ENCODE measurements at regions not wholly inside any gene's neighbourhood (a gene's known extent, or its start where the extent isn't known, plus 50 kb on each side); places are given as distances from the start of the nearest gene placed in this dataset.

DNA sequence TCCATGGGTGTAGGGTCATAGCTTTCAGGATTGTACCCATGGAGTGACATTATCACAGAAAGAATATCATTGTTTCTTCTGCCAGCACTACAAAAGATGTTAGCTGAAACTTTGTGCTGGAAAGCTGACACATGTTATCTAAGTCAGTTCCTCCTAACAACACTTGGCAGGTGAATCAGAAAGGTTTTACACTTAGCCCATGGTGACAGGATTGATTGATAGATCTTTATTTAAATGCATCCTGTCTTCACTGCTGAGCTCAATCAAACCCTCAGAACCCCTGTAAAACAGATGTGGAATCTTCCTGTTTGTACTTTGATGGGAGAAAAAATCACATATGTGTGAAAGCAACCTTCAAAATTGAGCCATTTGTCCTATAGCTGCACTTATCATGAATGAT is 811.5 kb upstream of the ANO3 start:
- DNase-seq (ENCODE audit: low read depth in 1 of 2, low spot score in 1 of 2), result no peak
- Histone ChIP-seq H3K4me3 (replicated peaks; ENCODE audit: insufficient read depth, low read length) (no peak overlapping the region), H3K27ac (replicated peaks) (no peak overlapping the region), H3K27me3 (ENCODE audit: insufficient read depth, poor library complexity, severe bottlenecking) (no peaks in the 10 kb centered on the region)
- TF ChIP-seq GABPA (IDR thresholded peaks at IDR 0.05; ENCODE audit: low read depth) (no peak), SPI1 (IDR thresholded peaks at IDR 0.05; ENCODE audit: borderline replicate concordance, low read depth) (no peak)

DNA sequence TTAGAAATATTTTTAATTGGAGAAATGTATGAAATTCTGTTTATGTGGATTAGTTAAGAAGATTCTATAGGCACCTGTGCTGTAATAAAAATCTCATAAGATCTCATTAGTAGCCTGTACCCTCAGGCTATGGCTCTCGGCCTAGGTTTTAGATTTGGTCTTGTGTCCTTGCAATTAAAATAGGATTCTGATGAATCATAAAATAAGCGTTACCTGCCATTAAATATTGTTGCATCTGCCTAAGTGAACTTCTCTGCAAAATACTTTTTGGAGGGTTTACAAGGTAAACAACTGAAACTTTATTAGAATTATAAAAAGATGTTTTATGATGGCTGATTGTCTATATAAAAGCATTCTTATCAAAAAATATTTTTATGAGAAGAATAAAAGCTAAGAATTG is 804.1 kb upstream of the ANO3 start:
- no peak overlapping the region for H3K27ac ChIP-seq (replicated peaks)
- no peak for TF ChIP-seq POLR2AphosphoS5 (IDR thresholded peaks at IDR 0.05; ENCODE audit: low read depth)
- TF ChIP-seq GABPA (IDR thresholded peaks at IDR 0.05; ENCODE audit: low read depth), result no peak
- TF ChIP-seq, protein P1, sequence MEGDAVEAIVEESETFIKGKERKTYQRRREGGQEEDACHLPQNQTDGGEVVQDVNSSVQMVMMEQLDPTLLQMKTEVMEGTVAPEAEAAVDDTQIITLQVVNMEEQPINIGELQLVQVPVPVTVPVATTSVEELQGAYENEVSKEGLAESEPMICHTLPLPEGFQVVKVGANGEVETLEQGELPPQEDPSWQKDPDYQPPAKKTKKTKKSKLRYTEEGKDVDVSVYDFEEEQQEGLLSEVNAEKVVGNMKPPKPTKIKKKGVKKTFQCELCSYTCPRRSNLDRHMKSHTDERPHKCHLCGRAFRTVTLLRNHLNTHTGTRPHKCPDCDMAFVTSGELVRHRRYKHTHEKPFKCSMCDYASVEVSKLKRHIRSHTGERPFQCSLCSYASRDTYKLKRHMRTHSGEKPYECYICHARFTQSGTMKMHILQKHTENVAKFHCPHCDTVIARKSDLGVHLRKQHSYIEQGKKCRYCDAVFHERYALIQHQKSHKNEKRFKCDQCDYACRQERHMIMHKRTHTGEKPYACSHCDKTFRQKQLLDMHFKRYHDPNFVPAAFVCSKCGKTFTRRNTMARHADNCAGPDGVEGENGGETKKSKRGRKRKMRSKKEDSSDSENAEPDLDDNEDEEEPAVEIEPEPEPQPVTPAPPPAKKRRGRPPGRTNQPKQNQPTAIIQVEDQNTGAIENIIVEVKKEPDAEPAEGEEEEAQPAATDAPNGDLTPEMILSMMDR (IDR thresholded peaks at IDR 0.05; ENCODE audit: insufficient read depth, low read length), result no peak
- TF ChIP-seq, protein P2, sequence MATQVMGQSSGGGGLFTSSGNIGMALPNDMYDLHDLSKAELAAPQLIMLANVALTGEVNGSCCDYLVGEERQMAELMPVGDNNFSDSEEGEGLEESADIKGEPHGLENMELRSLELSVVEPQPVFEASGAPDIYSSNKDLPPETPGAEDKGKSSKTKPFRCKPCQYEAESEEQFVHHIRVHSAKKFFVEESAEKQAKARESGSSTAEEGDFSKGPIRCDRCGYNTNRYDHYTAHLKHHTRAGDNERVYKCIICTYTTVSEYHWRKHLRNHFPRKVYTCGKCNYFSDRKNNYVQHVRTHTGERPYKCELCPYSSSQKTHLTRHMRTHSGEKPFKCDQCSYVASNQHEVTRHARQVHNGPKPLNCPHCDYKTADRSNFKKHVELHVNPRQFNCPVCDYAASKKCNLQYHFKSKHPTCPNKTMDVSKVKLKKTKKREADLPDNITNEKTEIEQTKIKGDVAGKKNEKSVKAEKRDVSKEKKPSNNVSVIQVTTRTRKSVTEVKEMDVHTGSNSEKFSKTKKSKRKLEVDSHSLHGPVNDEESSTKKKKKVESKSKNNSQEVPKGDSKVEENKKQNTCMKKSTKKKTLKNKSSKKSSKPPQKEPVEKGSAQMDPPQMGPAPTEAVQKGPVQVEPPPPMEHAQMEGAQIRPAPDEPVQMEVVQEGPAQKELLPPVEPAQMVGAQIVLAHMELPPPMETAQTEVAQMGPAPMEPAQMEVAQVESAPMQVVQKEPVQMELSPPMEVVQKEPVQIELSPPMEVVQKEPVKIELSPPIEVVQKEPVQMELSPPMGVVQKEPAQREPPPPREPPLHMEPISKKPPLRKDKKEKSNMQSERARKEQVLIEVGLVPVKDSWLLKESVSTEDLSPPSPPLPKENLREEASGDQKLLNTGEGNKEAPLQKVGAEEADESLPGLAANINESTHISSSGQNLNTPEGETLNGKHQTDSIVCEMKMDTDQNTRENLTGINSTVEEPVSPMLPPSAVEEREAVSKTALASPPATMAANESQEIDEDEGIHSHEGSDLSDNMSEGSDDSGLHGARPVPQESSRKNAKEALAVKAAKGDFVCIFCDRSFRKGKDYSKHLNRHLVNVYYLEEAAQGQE (IDR thresholded peaks at IDR 0.05; ENCODE audit: insufficient replicate concordance, low read depth), result no peak
- TF ChIP-seq SPI1 (IDR thresholded peaks at IDR 0.05; ENCODE audit: borderline replicate concordance, low read depth), result no peak
- DNase-seq (ENCODE audit: low read depth in 1 of 2, low spot score in 1 of 2), result no peak
- no peaks in the 10 kb centered on the region for H3K27me3 ChIP-seq (ENCODE audit: insufficient read depth, poor library complexity, severe bottlenecking)
- no peak overlapping the region for H3K4me3 ChIP-seq (replicated peaks; ENCODE audit: insufficient read depth, low read length)

DNA sequence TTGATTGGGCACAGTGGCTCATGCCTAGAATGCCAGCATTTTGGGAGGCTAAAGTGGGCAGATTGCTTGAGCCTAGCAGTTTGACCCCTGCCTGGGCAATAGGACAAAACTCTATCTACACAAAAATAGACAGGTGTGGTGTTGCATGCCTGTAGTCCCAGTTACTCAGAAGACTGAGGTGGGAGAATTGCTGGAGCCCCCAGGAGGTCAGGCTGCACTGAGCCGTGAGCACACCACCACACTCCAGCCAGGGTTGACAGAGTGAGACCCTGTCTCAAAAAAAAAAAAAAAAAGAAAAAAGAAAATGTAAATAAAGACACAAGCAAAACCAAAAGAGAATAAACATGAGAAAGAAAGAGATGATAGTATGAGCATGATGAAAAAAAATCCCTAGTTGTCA is 802.4 kb upstream of the ANO3 start:
- H3K4me3 ChIP-seq (replicated peaks; ENCODE audit: insufficient read depth, low read length), result no peak overlapping the region
- TF ChIP-seq POLR2AphosphoS5 (IDR thresholded peaks at IDR 0.05; ENCODE audit: low read depth) (no peak), SPI1 (IDR thresholded peaks at IDR 0.05; ENCODE audit: borderline replicate concordance, low read depth) (no peak), GABPA (IDR thresholded peaks at IDR 0.05; ENCODE audit: low read depth) (no peak)
- TF ChIP-seq, protein P1 (IDR thresholded peaks at IDR 0.05; ENCODE audit: insufficient read depth, low read length), result no peak
- TF ChIP-seq, protein P2 (IDR thresholded peaks at IDR 0.05; ENCODE audit: insufficient replicate concordance, low read depth), result no peak
- no peak for DNase-seq (ENCODE audit: low read depth in 1 of 2, low spot score in 1 of 2)
- H3K27me3 ChIP-seq (ENCODE audit: insufficient read depth, poor library complexity, severe bottlenecking), result no peaks in the 10 kb centered on the region
- no peak overlapping the region for H3K27ac ChIP-seq (replicated peaks)

DNA sequence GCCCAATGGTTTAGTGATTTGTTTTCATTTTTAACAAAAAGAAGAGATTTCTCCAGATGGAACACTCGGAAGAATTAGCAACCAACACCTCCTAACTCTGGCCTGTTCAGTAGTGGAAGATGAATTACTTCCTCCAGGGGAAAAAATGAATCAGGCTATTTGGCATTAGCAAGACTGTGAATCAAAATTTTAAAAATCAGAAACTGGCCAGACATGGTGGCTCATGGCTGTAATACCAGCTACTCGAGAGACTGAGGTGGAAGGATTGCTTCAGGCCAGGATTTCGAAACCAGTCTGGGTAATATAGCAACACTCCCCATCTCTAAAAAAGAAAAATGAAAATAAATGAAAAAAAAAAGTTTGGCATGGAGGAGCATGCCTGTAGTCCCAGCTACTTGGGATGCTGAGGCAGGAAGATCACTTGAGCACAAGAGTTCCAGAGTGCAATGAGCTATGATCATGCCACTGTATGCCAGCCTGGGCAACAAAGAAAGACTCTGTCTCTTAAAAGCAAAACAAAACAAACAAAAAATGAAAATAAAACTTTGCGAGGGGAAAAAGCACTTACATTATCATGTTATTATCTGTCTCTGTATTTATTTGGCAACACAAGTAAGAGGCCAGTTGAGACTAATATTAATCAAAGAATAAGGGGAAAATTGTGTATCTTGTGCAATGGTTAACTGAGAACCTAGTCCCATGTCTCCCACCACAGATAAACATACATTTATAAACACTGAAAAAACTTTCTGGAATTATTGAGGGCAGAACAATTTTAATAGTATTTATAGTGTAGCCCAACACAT is 796.3 kb upstream of the ANO3 start:
- TF ChIP-seq SPI1 (IDR thresholded peaks at IDR 0.05; ENCODE audit: borderline replicate concordance, low read depth), result no peak
- TF ChIP-seq POLR2AphosphoS5 (IDR thresholded peaks at IDR 0.05; ENCODE audit: low read depth), result no peak
- TF ChIP-seq, protein P1 (IDR thresholded peaks at IDR 0.05; ENCODE audit: insufficient read depth, low read length), result no peak
- TF ChIP-seq GABPA (IDR thresholded peaks at IDR 0.05; ENCODE audit: low read depth), result no peak
- TF ChIP-seq, protein P2 (IDR thresholded peaks at IDR 0.05; ENCODE audit: insufficient replicate concordance, low read depth), result no peak
- H3K27me3 ChIP-seq (ENCODE audit: insufficient read depth, poor library complexity, severe bottlenecking), result no peaks in the 10 kb centered on the region
- H3K27ac ChIP-seq (replicated peaks), result no peak overlapping the region
- no peak overlapping the region for H3K4me3 ChIP-seq (replicated peaks; ENCODE audit: insufficient read depth, low read length)
- DNase-seq (ENCODE audit: low read depth in 1 of 2, low spot score in 1 of 2), result no peak
